ENCODE measurements at regions not wholly inside any gene's neighbourhood (a gene's known extent, or its start where the extent isn't known, plus 50 kb on each side); places are given as distances from the start of the nearest gene placed in this dataset.

GRCh38 chr2:128406736-128407554 is 88.3 kb upstream of the HS6ST1 start:
- TF ChIP-seq JUND (IDR thresholded peaks at IDR 0.05; ENCODE audit: borderline replicate concordance, low read depth, low read length) (no peak), JUND (tag; IDR thresholded peaks at IDR 0.05; ENCODE audit: borderline replicate concordance, low read depth, low read length) (no peak), ZEB2 (IDR thresholded peaks at IDR 0.05) (no peak), FOS (IDR thresholded peaks at IDR 0.05; ENCODE audit: extremely low read depth, insufficient read length) (no peak), CHD2 (IDR thresholded peaks at IDR 0.05; ENCODE audit: low read depth, low read length) (no peak), EP300 (IDR thresholded peaks at IDR 0.05; ENCODE audit: low read length) (no peak), ARNT (IDR thresholded peaks at IDR 0.05) (no peak), TCF7L2 (IDR thresholded peaks at IDR 0.05; ENCODE audit: low read depth, low read length) (no peak)
- TF ChIP-seq, protein P1, sequence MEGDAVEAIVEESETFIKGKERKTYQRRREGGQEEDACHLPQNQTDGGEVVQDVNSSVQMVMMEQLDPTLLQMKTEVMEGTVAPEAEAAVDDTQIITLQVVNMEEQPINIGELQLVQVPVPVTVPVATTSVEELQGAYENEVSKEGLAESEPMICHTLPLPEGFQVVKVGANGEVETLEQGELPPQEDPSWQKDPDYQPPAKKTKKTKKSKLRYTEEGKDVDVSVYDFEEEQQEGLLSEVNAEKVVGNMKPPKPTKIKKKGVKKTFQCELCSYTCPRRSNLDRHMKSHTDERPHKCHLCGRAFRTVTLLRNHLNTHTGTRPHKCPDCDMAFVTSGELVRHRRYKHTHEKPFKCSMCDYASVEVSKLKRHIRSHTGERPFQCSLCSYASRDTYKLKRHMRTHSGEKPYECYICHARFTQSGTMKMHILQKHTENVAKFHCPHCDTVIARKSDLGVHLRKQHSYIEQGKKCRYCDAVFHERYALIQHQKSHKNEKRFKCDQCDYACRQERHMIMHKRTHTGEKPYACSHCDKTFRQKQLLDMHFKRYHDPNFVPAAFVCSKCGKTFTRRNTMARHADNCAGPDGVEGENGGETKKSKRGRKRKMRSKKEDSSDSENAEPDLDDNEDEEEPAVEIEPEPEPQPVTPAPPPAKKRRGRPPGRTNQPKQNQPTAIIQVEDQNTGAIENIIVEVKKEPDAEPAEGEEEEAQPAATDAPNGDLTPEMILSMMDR (IDR thresholded peaks at IDR 0.05 in 2 of 3, conservative IDR thresholded peaks at IDR 0.05 in 1 of 3; ENCODE audit: insufficient read depth in 2 of 3, low read depth in 1 of 3, low read length in 3 of 3): no peak
